Tibial nerve (tissue), 4 donors: ENCODE measurements at regions not wholly inside any gene's neighbourhood (a gene's known extent, or its start where the extent isn't known, plus 50 kb on each side); places are given as distances from the start of the nearest gene placed in this dataset.

Experiments
- CTCF ChIP-seq, 5 experiments: fragments of 200-600 bp in 3 of 5; fragments of 450-650 bp in 2 of 5; sonication (generic) in 3 of 5; IDR thresholded peaks; one replicate each; pipeline ENCODE4 v1.5.1; 2016 to 2019; ENCODE audit warnings: antibody characterized with exemption in 5 of 5, mild to moderate bottlenecking in 3 of 5, moderate library complexity in 2 of 5
- EP300 ChIP-seq, 2 donors: sonication (generic); formaldehyde crosslinking; IDR thresholded peaks; one replicate each; pipeline ENCODE4 v1.6.1; 2017; ENCODE audit warnings: antibody characterized with exemption in 2 of 2, mild to moderate bottlenecking in 1 of 2
- POLR2A ChIP-seq, 2 donors: fragments of 450-650 bp; IDR thresholded peaks; one replicate each; pipeline ENCODE4 v1.6.1; 2017; ENCODE audit warnings: antibody characterized with exemption in 2 of 2, mild to moderate bottlenecking in 2 of 2, moderate library complexity in 2 of 2

DNA sequence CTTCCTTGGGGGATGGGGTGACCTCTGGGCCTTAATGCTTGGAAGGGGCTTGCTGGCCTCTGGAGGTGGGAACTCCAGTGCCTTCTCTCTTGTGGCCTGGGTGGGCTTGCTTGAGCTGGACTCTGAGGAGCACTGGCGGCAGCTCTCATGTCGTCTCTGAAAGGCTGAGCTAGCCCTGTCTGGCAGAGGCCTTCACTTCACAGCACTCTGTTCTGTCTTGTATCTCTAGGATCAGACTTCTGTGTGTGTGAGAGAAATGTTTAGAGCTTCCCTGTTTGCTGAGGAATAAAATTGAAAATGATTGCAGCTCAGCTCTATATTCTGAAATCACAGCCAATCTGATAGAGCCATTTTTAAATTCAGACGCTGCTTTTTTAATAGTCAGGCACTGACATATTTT, 185.3 kb downstream of the KCNRG start:
- TF ChIP-seq CTCF (IDR thresholded peaks at IDR 0.05) (no peak), EP300 (IDR thresholded peaks at IDR 0.05) (no peak), POLR2A (IDR thresholded peaks at IDR 0.05) (no peak)
